Jurkat, Clone E6-1 (cell line): ENCODE measurements at regions not wholly inside any gene's neighbourhood (a gene's known extent, or its start where the extent isn't known, plus 50 kb on each side); places are given as distances from the start of the nearest gene placed in this dataset.

Experiments used
- DNase-seq: peaks from one replicate; pipeline ENCODE4 v3.0.0-alpha.2; 2011; ENCODE audit warnings: low read depth, low spot score
- H3K4me3 ChIP-seq: 2 replicates; pipeline ENCODE4 v1.5.1; 2011; ENCODE audit warnings: mild to moderate bottlenecking, low read length, control low read depth, moderate library complexity

DNA sequence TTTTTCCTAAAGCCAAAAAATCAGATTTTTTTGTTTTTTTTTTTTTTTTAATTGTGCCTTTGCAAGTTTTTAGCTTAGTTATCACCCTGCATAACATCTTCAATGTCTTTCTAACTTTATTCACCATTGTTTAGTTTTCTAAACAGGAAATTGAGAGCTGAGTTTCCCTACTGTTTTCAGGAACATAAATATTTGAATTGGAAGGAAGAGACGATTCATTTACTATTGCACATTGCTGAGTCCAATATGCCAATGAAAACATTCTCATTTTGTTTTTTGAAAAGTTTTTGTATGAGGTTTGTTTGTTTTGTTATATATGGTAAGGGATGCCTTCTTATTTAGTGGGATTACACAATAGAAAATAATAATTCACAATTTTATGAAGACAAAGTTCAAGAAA is 148.4 kb downstream of the ANKRD50 start:
- no peak overlapping the region for H3K4me3 ChIP-seq
- no peak for DNase-seq

DNA sequence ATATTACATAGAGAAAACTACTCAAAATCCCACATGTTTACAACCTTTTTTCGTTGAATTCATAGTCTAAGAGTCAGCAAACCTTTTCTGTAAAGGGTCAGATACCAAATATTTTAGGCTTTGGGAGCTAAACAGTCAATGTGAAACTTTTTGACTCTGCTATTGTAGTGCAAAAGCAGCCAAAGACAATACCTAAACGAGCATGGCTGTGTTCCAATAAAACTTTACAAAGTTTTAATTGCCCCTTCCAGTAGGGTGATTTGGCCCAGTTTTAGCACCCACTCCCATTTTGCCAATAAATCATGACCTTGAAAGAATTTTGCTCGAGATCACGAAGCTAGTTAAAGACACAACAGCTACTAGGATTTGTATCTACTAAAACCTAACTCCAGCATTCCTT is 147.2 kb downstream of the ANKRD50 start:
- no peak overlapping the region for H3K4me3 ChIP-seq
- no peak for DNase-seq

DNA sequence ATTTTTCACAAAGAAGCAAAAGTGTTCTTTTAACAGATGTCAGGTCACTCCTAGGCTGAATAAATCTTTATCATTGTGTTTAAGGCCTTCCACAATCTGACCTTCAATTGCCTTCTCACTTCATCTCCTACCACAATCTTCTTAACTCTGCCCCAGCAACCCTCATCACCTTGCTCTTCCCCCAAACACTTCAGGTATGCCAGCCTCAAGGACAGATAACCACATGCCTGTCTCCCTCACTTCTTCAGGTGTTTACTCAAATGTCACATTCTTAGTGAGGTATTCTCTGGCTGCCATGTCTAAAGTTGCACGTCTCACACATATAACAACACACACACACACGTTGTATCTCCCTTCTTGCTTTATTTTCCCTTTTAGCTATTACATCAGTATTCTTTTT is 146.5 kb downstream of the ANKRD50 start:
- no peak for DNase-seq
- H3K4me3 ChIP-seq = no peak overlapping the region

DNA sequence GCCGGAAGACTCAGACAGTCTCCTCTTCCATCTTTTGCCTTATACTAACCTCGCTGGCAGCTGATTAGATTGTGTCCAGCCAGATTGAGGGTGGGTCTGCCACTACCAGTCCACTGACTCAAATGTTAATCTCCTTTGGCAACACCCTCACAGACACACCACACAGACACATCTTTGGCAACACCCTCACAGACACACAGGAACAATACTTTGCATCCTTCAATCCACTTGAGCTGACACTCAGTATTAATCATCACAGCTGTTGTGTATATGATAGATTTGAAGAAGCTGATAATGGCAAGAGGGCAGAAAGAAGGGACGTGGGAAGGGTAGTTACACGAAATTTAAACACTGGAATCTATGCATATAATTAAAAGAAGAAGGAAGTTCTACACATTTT is 139.5 kb downstream of the ANKRD50 start:
- H3K4me3 ChIP-seq = no peak overlapping the region
- no peak for DNase-seq

DNA sequence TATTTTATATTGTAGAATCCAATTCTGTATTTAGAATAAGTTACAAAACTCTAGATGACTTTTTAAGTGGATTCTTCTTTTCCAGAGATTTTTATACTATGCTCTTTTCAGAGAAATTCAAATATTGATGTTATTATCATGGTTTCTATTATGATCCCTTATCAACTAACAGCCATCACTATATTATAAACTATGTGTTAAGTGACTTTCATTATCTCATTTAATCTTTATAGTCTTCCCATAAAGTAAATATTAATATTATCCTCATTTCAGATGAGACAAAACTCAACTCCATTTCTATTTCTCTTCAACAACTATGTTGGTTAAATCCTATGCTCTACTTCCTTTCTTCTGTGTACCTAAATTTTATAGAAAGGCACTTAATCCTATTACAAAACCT is 132.6 kb downstream of the ANKRD50 start:
- DNase-seq = no peak
- no peak overlapping the region for H3K4me3 ChIP-seq

DNA sequence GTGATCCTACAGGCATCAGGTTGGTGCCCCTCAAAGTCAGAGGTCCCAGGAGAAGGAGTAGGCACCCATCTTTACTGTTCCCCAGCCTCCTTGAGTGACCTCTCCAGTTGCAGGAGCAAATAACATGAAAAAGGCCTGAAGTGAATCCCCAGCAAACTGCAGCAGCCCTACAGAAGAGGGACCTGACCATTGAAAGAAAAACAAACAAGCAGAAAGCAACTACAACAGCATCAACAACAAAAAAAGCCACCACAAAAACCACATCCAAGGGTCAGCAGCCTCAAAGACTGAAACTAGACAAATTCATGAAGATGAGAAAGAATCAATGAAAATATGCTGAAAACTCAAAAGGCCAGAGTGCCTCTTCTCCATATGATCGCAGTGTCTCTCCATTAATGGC is 128.7 kb downstream of the ANKRD50 start:
- no peak for DNase-seq
- no peak overlapping the region for H3K4me3 ChIP-seq

DNA sequence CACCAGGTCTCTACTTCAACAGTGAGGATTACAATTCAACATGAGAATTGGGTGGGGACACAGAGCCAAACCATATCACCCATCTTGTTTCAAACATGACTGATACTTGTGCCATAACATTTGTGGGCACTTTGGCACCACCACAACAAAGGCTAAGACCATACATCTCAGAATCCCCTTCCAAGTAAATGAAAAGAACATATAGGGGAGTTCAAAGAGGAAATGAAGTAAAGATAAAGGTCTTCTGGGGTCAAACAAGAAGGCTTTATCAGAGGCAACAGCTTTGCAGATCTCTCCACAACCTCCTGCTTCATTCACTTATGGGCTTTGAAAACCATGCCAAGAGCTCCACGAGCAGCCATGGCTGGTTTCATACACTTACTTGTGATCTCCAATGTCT is 122.7 kb downstream of the ANKRD50 start:
- no peak overlapping the region for H3K4me3 ChIP-seq
- peak; percentile 83 for DNase-seq

DNA sequence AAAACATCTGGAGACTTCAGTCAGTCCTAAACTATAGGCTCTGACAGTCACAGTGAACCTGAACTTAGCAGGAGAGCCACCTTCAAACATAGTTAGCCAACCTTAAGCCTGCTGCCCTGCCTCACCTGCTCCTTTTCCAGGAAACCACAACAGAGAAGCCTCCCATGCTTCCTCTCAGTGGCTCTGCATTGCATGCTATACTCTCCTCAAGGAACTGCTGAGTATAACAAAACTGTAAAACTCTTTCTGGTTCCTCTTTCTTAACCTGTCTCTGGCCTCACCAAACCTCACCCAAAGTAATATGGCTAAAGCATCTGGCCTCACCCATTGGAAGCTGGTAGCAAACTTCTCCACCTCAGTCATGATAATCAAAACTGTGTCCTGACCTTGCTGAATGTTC is 122.1 kb downstream of the ANKRD50 start:
- DNase-seq = peak; percentile 11
- no peak overlapping the region for H3K4me3 ChIP-seq

DNA sequence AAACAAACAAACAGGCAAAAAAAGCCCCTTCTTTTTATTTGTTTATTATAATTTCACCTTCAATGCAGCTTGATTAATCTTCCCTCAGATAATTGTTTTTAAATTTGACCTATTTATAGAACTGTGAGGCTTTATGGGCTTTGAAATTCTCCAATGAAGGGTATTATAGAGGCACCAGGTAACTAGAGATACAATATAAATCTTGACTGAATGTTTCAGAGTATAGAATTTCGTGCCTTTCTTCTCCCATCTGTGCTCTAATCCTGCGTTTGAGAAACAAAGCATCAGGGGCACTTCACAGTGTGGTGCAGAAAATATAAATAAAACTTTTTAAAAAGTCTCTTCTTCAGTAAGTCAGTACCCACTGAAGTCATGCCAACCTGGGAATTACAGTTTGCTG is 120.9 kb downstream of the ANKRD50 start:
- no peak for DNase-seq

DNA sequence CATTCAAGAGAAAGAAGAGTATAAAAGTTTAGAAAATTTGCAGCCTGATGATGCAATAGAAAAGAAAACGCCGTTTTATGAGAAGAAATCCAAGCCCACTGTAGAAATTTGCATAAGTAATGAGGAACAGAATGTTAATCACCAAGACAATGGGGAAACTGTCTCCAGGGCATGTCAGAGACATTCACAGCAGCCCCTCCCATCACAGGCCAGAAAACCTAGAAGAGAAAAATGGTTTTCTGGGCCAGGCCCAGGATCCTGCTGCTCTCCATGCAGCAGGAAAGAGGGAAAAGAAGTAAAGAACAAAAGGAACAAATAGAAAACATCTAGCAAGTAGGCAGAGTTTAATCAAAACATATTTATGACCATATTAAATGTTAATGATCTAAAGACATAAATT is 119.0 kb downstream of the ANKRD50 start:
- no peak for DNase-seq

More for the DNA sequence above, 120.9 kb downstream of the ANKRD50 start:
- H3K4me3 ChIP-seq = no peak overlapping the region

DNA sequence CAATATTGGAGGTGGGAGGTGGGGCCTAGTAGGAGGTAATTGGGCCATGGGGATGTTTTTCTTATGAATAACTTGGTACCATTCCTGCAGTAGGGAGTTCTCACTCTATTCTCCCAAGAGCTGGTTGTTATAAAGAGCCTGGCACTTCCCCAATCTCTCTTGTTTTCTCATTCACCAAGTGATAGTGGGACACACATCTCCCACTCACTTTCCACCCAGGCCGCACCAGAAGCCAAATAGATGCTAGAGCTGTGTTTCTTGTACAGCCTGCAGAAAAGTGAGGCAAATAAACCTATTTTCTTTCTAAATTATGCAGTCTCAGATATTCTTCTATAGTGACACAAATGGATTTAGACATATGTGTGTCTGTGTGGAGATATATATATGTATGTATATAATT is 117.6 kb downstream of the ANKRD50 start:
- DNase-seq = no peak
- H3K4me3 ChIP-seq = no peak overlapping the region

More for the DNA sequence above, 119.0 kb downstream of the ANKRD50 start:
- no peak overlapping the region for H3K4me3 ChIP-seq

DNA sequence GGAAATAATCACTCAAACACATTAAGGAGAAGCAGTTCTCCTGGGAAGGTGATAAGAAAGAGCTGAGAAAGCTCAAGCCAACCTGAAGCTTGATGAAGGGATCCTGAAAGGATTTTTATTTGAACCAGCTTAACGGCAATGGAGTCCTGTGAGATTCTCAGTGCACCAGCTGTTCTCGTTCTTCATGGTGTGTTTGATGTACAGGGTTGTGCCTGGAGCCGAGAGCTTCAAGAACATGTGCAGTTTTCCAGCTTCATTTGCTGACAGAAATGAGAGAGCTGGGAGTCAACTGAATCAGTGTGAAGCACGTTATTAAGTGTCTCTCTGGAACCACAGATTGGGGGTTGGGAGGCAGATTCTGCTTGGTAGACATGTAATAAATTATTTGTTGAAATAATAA is 115.7 kb downstream of the ANKRD50 start:
- DNase-seq = no peak
- no peak overlapping the region for H3K4me3 ChIP-seq

DNA sequence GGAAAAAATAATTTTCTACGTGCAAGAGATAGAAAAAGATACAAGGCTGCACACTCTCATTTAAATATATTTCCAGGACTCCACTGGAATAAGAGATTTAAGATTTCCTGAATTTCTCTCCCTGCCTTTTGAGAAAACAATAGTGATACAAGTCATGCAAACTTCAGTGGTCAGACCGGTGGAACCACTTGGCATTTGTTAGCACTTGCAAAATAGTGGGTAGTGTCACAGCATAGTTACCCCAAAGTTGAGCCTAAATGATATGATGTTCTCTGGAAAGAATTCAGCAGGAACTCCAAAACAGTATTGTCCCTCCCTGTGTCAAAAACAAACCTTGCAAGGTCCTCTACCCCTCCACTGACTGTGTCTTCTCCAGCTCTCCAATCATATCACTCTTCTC is 102.3 kb downstream of the ANKRD50 start:
- DNase-seq = no peak
- H3K4me3 ChIP-seq = no peak overlapping the region
